Caco-2 (cell line): ENCODE measurements at regions not wholly inside any gene's neighbourhood (a gene's known extent, or its start where the extent isn't known, plus 50 kb on each side); places are given as distances from the start of the nearest gene placed in this dataset.

Experiments used
- BruUV-seq: library from RNA; stranded (reverse); fragments of 400-500 nt; replicated peaks from 2 replicates; lab custom pipeline; 2021; lab: Mats Ljungman, UMichigan
- CTCF ChIA-PET: fragments of 300-600 bp; sonication (Branson Sonifier 250); formaldehyde crosslinking; loops from one replicate; lab custom pipeline; 2022; ENCODE audit warnings: antibody characterized with exemption; lab: Charles Lee
- POLR2A ChIA-PET: fragments of 300-600 bp; sonication (Branson Sonifier 250); formaldehyde crosslinking; loops from one replicate; lab custom pipeline; 2022; ENCODE audit warnings: antibody characterized with exemption; lab: Charles Lee
- DNase-seq, 2 experiments: peaks; one replicate each; pipeline versions ENCODE4 v3.0.0 to v3.0.0-alpha.2; 2020 to 2022
- H3K27me3 ChIP-seq: replicated peaks from 2 replicates; pipeline ENCODE4 v1.6.0; 2011; ENCODE audit warnings: low read length; ENCODE audit not compliant: control insufficient read depth, insufficient read depth
- H3K36me3 ChIP-seq: 2 replicates; pipeline ENCODE4 v1.5.1; 2011; ENCODE audit warnings: low read length; ENCODE audit not compliant: control insufficient read depth, insufficient read depth
- H3K4me1 ChIP-seq: fragments of 250-450 bp; sonication (Bioruptor Pico); 2 replicates; pipeline ENCODE4 v1.5.1; 2020; ENCODE audit warnings: mild to moderate bottlenecking
- H3K4me3 ChIP-seq: 2 replicates; pipeline ENCODE4 v1.5.1; 2011; ENCODE audit warnings: low read depth, mild to moderate bottlenecking, control low read depth, low read length
- H3K9me3 ChIP-seq: fragments of 250-450 bp; sonication (Bioruptor Pico); 2 replicates; pipeline ENCODE4 v1.5.1; 2020; ENCODE audit warnings: mild to moderate bottlenecking, moderate library complexity
- H3K27ac Mint-ChIP-seq: one replicate; pipeline ENCODE4 v1.8.0; 2022; ENCODE audit warnings: mixed read lengths; ENCODE audit not compliant: unreplicated experiment
- H3K27me3 Mint-ChIP-seq: one replicate; pipeline ENCODE4 v1.8.0; 2022; ENCODE audit warnings: mixed read lengths; ENCODE audit not compliant: insufficient read depth, unreplicated experiment
- H3K36me3 Mint-ChIP-seq: one replicate; pipeline ENCODE4 v1.8.0; 2022; ENCODE audit warnings: mild to moderate bottlenecking, mixed read lengths; ENCODE audit not compliant: insufficient read depth, unreplicated experiment
- H3K4me1 Mint-ChIP-seq: one replicate; pipeline ENCODE4 v1.8.0; 2022; ENCODE audit warnings: low read depth, mixed read lengths; ENCODE audit not compliant: unreplicated experiment
- H3K4me3 Mint-ChIP-seq: one replicate; pipeline ENCODE4 v1.8.0; 2022; ENCODE audit warnings: mild to moderate bottlenecking, moderate library complexity, mixed read lengths; ENCODE audit not compliant: unreplicated experiment
- H3K9me3 Mint-ChIP-seq: one replicate; pipeline ENCODE4 v1.8.0; 2022; ENCODE audit warnings: mixed read lengths; ENCODE audit not compliant: unreplicated experiment
- intact Hi-C: fragments of 100-400 bp; cut with micrococcal nuclease; formaldehyde crosslinking; loops from one replicate; pipeline ENCODE4 v1.10.0; 2022; ENCODE audit not compliant: unreplicated experiment
- TF ChIP-seq, protein P1 (sequence below), 2 experiments: fragments of 200-600 bp in 1 of 2; IDR thresholded peaks; 1 replicate in 1 of 2; 2 replicates in 1 of 2; pipeline versions ENCODE4 v1.5.1 to v1.8.0; 2011 to 2022; ENCODE audit warnings: antibody characterized with exemption in 1 of 2, control low read depth in 1 of 2, inconsistent platforms in 1 of 2, low read depth in 1 of 2, low read length in 1 of 2, mild to moderate bottlenecking in 1 of 2, moderate library complexity in 1 of 2; ENCODE audit not compliant: insufficient read depth in 1 of 2, severe bottlenecking in 1 of 2, unreplicated experiment in 1 of 2

DNA sequence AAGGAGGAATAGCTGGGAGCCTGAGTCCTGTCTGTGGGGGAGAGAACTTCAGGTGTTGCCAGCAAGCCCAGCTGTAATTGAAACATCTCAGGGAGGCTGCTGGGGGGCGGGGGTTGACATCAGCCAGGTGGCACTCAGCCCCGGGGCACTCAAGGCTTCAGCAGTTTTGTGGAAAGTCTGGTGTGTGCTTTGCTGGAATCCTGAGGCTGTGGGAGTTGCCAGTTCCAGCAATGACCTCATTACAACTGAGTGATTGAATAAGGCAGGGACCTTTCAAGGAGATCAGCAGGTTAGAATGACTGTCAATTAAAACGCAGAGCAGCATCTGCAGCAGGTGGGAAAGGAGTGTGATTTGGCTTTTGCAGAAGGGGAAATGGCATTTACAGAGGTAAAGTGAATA lies 75.7 kb downstream of the FAM43A start:
- BruUV-seq: no TSS peak
- H3K4me1 Mint-ChIP-seq: no peaks in the 10 kb centered on the region
- no peak for DNase-seq
- H3K27ac Mint-ChIP-seq: no peak overlapping the region
- H3K9me3 Mint-ChIP-seq: no peaks in the 10 kb centered on the region
- H3K4me3 Mint-ChIP-seq: no peak overlapping the region
- intact Hi-C loops: no loop called here
- TF ChIP-seq, protein P1, sequence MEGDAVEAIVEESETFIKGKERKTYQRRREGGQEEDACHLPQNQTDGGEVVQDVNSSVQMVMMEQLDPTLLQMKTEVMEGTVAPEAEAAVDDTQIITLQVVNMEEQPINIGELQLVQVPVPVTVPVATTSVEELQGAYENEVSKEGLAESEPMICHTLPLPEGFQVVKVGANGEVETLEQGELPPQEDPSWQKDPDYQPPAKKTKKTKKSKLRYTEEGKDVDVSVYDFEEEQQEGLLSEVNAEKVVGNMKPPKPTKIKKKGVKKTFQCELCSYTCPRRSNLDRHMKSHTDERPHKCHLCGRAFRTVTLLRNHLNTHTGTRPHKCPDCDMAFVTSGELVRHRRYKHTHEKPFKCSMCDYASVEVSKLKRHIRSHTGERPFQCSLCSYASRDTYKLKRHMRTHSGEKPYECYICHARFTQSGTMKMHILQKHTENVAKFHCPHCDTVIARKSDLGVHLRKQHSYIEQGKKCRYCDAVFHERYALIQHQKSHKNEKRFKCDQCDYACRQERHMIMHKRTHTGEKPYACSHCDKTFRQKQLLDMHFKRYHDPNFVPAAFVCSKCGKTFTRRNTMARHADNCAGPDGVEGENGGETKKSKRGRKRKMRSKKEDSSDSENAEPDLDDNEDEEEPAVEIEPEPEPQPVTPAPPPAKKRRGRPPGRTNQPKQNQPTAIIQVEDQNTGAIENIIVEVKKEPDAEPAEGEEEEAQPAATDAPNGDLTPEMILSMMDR (IDR thresholded peaks at IDR 0.05; ENCODE audit: insufficient read depth in 1 of 2, low read depth in 1 of 2, low read length in 1 of 2, severe bottlenecking in 1 of 2, unreplicated experiment in 1 of 2): no peak
- no peaks in the 10 kb centered on the region for H3K27me3 ChIP-seq
- H3K4me1 ChIP-seq: no peaks in the 10 kb centered on the region
- no peaks in the 10 kb centered on the region for H3K36me3 ChIP-seq
- no peak overlapping the region for H3K4me3 ChIP-seq
- no peaks in the 10 kb centered on the region for H3K27me3 Mint-ChIP-seq
- H3K9me3 ChIP-seq: no peaks in the 10 kb centered on the region
- CTCF ChIA-PET: no interaction called here
- POLR2A ChIA-PET: no interaction called here
- H3K36me3 Mint-ChIP-seq: no peaks in the 10 kb centered on the region

GRCh38 chr3:194766845-194767244 lies 81.2 kb downstream of the FAM43A start:
- H3K36me3 Mint-ChIP-seq: no peaks in the 10 kb centered on the region
- no peaks in the 10 kb centered on the region for H3K27me3 Mint-ChIP-seq
- ChIA-PET POLR2A (no interaction called here), CTCF (no interaction called here)
- intact Hi-C loops: no loop called here
- Histone ChIP-seq H3K27me3 (no peaks in the 10 kb centered on the region), H3K36me3 (no peaks in the 10 kb centered on the region), H3K4me3 (no peak overlapping the region), H3K4me1 (0 out of 2 replicates have a peak, but pooled peaks cover 6% of the 10 kb centered on the region), H3K9me3 (no peaks in the 10 kb centered on the region)
- H3K4me3 Mint-ChIP-seq: no peak overlapping the region
- TF ChIP-seq, protein P1 (IDR thresholded peaks at IDR 0.05; ENCODE audit: insufficient read depth in 1 of 2, low read depth in 1 of 2, low read length in 1 of 2, severe bottlenecking in 1 of 2, unreplicated experiment in 1 of 2): no peak
- peaks cover 5% of the 10 kb centered on the region for H3K4me1 Mint-ChIP-seq
- BruUV-seq: no TSS peak
- H3K9me3 Mint-ChIP-seq: no peaks in the 10 kb centered on the region
- no peak for DNase-seq
- H3K27ac Mint-ChIP-seq: no peak overlapping the region

DNA sequence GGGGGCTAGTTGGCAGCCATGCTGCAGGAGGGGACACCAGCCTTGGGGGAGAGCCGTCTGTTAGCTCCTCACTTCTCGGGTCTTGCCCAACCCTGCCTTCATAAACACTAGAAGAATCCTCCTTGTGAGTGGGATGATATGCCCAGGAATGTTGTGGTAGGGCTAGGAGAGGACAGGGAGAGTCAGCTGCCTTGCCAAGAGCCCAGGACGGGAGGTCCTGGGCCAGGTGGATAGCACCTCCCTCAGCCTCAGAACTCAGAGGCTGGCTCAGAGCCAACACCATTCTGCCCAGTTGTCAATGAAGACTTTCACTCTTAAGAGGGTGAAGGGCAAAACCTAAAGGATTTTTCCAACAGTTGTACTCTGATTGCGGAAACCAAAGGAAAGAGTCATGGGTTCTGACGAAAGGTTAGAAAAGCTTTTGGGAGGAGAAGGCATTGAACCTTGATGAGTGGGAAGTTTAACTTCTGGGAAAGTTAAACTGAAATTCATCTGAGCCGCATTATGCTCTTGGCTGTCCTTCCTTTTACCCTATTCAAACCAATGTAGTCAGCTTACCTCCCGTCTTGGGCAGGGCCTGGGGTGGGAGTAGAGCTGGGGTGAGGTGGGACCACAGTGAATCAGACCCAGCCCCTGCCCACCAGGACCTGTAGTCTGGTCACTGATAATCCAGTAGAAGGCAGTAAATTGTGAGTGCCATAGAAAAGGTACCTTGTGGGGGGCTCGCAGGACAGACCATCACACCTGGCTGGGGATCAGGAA lies 81.9 kb downstream of the FAM43A start:
- H3K4me3 ChIP-seq: no peak overlapping the region
- H3K27me3 Mint-ChIP-seq: no peaks in the 10 kb centered on the region
- no TSS peak for BruUV-seq
- CTCF ChIA-PET: no interaction called here
- H3K27ac Mint-ChIP-seq: no peak overlapping the region
- H3K27me3 ChIP-seq: no peaks in the 10 kb centered on the region
- DNase-seq: no peak
- no peaks in the 10 kb centered on the region for H3K9me3 ChIP-seq
- TF ChIP-seq, protein P1 (IDR thresholded peaks at IDR 0.05; ENCODE audit: insufficient read depth in 1 of 2, low read depth in 1 of 2, low read length in 1 of 2, severe bottlenecking in 1 of 2, unreplicated experiment in 1 of 2): no peak
- H3K36me3 ChIP-seq: no peaks in the 10 kb centered on the region
- intact Hi-C loops: no loop called here
- no peak overlapping the region for H3K4me3 Mint-ChIP-seq
- peaks cover 5% of the 10 kb centered on the region for H3K4me1 Mint-ChIP-seq
- POLR2A ChIA-PET: no interaction called here
- H3K9me3 Mint-ChIP-seq: no peaks in the 10 kb centered on the region
- H3K4me1 ChIP-seq: 0 out of 2 replicates have a peak, but pooled peaks cover 6% of the 10 kb centered on the region
- H3K36me3 Mint-ChIP-seq: no peaks in the 10 kb centered on the region
